GM10847 (cell line): ENCODE measurements at regions not wholly inside any gene's neighbourhood (a gene's known extent, or its start where the extent isn't known, plus 50 kb on each side); places are given as distances from the start of the nearest gene placed in this dataset.

ENCODE experiments used
- POLR2A ChIP-seq: IDR thresholded peaks from 2 replicates; pipeline ENCODE4 v1.6.1; 2011; ENCODE audit not compliant: insufficient read length; ENCODE audit errors: extremely low read depth

- no peak for TF ChIP-seq POLR2A
Observed at GRCh38 chr7:130869918-130870317, 135.9 kb upstream of the KLF14 start.

GRCh38 chr7:130872341-130872740 is 138.3 kb upstream of the KLF14 start:
- TF ChIP-seq POLR2A: no peak

GRCh38 chr7:130872756-130873448 is 138.9 kb upstream of the KLF14 start:
- no peak for TF ChIP-seq POLR2A

GRCh38 chr7:130874071-130874915 is 140.3 kb upstream of the KLF14 start:
- TF ChIP-seq POLR2A: no peak

- no peak for TF ChIP-seq POLR2A
Observed at GRCh38 chr7:130875265-130875741, 141.3 kb upstream of the KLF14 start.

GRCh38 chr7:130875901-130876300 is 141.9 kb upstream of the KLF14 start:
- TF ChIP-seq POLR2A: no peak

GRCh38 chr7:130877236-130877990 is 143.4 kb upstream of the KLF14 start:
- TF ChIP-seq POLR2A: no peak

GRCh38 chr7:130877991-130878305 is 143.9 kb upstream of the KLF14 start:
- TF ChIP-seq POLR2A: no peak

- no peak for TF ChIP-seq POLR2A
Observed at GRCh38 chr7:130878785-130879184, 144.8 kb upstream of the KLF14 start.

GRCh38 chr7:130879191-130879590 is 145.2 kb upstream of the KLF14 start:
- TF ChIP-seq POLR2A: no peak

- no peak for TF ChIP-seq POLR2A
Observed at GRCh38 chr7:130880668-130881067, 146.7 kb upstream of the KLF14 start.

- no peak for TF ChIP-seq POLR2A
Observed at GRCh38 chr7:130881091-130881798, 147.2 kb upstream of the KLF14 start.

GRCh38 chr7:130881799-130882141 is 147.8 kb upstream of the KLF14 start:
- TF ChIP-seq POLR2A: no peak

GRCh38 chr7:130882396-130882795 is 148.4 kb upstream of the KLF14 start:
- TF ChIP-seq POLR2A: no peak

GRCh38 chr7:130883928-130884327 is 149.9 kb upstream of the KLF14 start:
- no peak for TF ChIP-seq POLR2A
